ENCODE measurements at regions not wholly inside any gene's neighbourhood (a gene's known extent, or its start where the extent isn't known, plus 50 kb on each side); places are given as distances from the start of the nearest gene placed in this dataset.

DNA sequence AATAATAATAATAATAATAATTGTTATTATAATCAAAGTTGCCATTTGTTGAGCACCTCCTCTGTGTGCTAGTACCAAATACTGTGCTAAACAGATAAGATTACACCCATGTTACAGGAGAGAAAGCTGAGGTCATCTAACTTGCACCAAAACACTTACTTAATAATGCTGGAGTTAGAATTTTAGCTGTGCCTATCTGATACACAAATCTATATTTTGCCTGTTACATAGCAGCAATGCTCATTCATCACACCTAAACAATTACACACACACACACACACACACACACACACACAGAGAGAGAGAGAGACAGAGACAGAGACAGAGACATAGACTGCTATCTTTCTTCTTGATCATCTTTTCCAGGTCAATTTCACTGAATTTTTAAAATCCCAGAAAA is 170.9 kb upstream of the KLF3 start:
- no peak overlapping the region for H3K4me3 ChIP-seq (ENCODE audit: low read length)
- DNase-seq (ENCODE audit: low read depth): no peak
- TF ChIP-seq CTCF (conservative IDR thresholded peaks at IDR 0.05; ENCODE audit: low read length): no peak

DNA sequence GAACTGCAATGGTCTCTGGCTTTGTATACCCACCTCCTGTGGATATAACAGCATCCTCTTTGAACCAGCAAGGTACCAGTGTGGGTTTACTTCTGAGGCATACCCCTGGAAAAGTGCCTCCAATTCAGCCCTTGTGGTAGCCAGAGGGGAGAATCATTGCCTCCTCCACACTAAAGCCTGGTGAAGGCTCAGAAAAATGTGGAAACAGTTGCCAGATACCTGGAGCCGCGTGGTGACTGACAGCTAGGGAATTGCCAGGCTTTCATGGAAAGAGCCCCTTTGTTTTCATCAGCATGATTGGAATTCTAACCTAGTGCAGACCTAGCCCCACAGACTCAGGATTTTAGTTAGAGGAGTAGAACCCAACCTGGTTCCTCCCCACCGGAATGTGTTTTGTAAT is 168.6 kb upstream of the KLF3 start:
- H3K4me3 ChIP-seq (ENCODE audit: low read length): no peak overlapping the region
- no peak for DNase-seq (ENCODE audit: low read depth)
- TF ChIP-seq CTCF (conservative IDR thresholded peaks at IDR 0.05; ENCODE audit: low read length): no peak

DNA sequence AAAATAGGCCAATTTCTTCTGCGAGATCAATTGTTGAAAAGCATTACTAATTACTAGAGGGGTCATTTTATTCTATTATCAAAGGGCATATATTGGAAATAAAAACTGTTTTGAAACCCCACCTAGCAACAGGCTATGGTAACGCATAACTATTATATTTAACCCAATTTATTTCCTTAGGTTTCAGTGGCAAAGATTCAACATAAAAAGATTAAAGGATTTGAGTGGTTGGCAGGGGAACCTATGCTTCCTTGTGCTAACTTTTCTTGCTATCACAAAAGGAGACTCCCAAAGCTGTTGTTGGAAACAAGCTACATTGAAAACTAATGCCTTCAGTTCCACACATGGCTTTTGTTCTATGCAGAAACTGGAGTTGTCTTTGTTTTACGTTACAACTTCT is 166.9 kb upstream of the KLF3 start:
- DNase-seq (ENCODE audit: low read depth): no peak
- no peak overlapping the region for H3K4me3 ChIP-seq (ENCODE audit: low read length)
- TF ChIP-seq CTCF (conservative IDR thresholded peaks at IDR 0.05; ENCODE audit: low read length): no peak

- peak; percentile 28 for DNase-seq (ENCODE audit: low read depth)
- TF ChIP-seq CTCF (conservative IDR thresholded peaks at IDR 0.05; ENCODE audit: low read length): no peak
- no peak overlapping the region for H3K4me3 ChIP-seq (ENCODE audit: low read length)
These were observed 164.9 kb upstream of the KLF3 start for GRCh38 chr4:38499101-38499500.

DNA sequence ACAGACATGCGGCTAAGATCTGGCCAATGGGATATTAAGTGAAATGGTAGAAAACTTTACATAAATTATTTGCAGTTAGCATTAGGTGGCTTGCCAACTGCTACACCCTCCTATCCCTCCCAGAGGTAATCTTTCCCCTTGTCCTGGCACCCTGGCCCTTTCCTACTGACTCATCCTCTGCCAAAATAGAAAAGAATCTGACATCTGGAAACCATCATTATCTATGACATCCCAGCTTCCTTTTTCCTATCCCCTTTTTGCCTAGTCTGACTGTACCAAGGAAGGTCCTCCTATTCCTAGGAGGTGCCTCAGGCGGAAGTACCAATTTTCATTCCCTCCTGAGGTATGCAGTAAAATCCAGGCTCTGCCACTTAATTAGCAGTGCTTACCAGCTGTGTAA is 163.6 kb upstream of the KLF3 start:
- no peak for TF ChIP-seq CTCF (conservative IDR thresholded peaks at IDR 0.05; ENCODE audit: low read length)
- peak; percentile 18 for DNase-seq (ENCODE audit: low read depth)
- no peak overlapping the region for H3K4me3 ChIP-seq (ENCODE audit: low read length)

DNA sequence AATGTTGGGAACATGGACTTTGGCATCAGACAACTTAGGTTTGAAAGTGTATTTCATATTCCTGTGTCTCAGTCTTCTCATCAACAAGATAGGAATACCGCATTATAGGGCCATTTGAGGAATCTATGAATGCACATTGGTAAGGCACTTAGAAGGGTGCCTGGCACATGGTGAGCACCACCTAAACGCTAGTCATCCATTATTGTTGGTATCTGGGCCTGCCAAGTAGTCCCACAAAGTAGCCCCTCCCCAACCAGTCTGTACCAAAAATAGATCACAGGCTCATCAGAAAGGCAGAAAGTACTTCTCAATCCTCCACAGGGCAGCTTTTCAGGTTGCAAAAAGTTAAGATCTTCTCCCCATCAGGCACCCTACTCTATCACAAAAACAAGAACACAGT is 162.3 kb upstream of the KLF3 start:
- H3K4me3 ChIP-seq (ENCODE audit: low read length): no peak overlapping the region
- no peak for TF ChIP-seq CTCF (conservative IDR thresholded peaks at IDR 0.05; ENCODE audit: low read length)
- DNase-seq (ENCODE audit: low read depth): no peak

DNA sequence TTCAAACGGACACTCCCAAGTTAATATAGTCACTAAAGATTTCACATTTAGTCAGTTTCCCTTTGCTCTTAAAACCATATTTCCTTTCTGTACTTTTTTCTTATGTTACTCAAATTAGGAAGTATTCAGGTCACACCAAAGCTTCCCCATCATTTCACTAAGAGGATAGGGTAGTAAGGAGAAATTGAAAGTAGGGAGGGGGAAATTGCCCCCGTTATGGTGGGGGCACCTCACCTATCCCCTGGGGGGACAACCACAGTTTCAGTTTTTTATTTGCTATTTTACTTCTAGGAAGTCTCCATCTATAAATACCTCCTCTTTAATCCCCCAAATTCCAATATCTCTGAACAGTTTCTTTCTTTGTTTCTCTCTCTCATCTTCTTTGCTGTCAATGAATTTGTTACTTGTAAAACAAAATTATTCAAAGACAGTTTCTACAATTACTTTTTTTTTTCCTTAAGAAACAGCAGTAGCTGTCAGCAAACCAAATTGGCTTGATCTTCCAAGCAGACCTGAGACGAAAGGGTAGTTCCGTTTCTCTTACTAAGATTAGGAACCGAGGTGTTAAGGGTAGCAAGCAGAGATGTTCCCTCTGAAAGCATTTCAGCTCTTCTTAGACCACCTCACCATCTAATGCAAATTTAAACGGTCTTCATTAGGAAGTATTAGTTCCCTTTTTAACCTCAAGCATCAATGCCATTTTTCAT is 160.2 kb upstream of the KLF3 start:
- no peak overlapping the region for H3K4me3 ChIP-seq (ENCODE audit: low read length)
- DNase-seq (ENCODE audit: low read depth): no peak
- no peak for TF ChIP-seq CTCF (conservative IDR thresholded peaks at IDR 0.05; ENCODE audit: low read length)

Measured in AG10803 (cell line).